ENCODE measurements at regions not wholly inside any gene's neighbourhood (a gene's known extent, or its start where the extent isn't known, plus 50 kb on each side); places are given as distances from the start of the nearest gene placed in this dataset.

DNA sequence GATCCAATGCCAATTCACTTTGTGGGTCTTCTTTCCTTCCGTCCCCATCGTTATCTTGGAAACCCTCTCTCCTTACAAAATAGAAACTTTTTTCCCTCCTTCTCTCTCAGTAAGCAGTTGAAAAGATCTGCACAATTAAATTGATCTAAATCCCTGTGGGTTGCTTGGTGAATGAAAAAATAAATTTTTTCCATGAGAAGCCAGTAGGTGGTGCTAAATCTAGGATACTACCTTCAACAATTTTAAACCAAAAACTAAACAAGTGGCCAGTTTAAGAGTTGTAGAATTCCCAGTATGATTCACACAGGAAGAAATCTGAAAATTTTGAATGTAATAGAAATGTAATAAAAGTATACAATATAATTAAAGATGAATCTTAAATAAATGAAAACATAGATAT, 990.3 kb upstream of the ZNF722 start:
- H3K9me2 ChIP-seq (replicated peaks; ENCODE audit: low read depth, low read length) = no peaks in the 10 kb centered on the region
- no peak overlapping the region for H3K4me3 ChIP-seq (ENCODE audit: low read length, poor library complexity, severe bottlenecking)
- TF ChIP-seq EZH2phosphoT487 (IDR thresholded peaks at IDR 0.05; ENCODE audit: borderline replicate concordance) = no peak
- TF ChIP-seq, protein P1, sequence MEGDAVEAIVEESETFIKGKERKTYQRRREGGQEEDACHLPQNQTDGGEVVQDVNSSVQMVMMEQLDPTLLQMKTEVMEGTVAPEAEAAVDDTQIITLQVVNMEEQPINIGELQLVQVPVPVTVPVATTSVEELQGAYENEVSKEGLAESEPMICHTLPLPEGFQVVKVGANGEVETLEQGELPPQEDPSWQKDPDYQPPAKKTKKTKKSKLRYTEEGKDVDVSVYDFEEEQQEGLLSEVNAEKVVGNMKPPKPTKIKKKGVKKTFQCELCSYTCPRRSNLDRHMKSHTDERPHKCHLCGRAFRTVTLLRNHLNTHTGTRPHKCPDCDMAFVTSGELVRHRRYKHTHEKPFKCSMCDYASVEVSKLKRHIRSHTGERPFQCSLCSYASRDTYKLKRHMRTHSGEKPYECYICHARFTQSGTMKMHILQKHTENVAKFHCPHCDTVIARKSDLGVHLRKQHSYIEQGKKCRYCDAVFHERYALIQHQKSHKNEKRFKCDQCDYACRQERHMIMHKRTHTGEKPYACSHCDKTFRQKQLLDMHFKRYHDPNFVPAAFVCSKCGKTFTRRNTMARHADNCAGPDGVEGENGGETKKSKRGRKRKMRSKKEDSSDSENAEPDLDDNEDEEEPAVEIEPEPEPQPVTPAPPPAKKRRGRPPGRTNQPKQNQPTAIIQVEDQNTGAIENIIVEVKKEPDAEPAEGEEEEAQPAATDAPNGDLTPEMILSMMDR (conservative IDR thresholded peaks at IDR 0.05; ENCODE audit: low read length) = peak; percentile 38; the same call in 1 of the 2 replicates
- H4K20me1 ChIP-seq (ENCODE audit: insufficient read depth, low read length, poor library complexity, severe bottlenecking) = no peaks in the 10 kb centered on the region
- H3K36me3 ChIP-seq (ENCODE audit: insufficient read depth, low read length) = no peaks in the 10 kb centered on the region
- H3K9ac ChIP-seq (ENCODE audit: low read depth, low read length, poor library complexity, severe bottlenecking) = no peak overlapping the region
- no peaks in the 10 kb centered on the region for H3K4me1 ChIP-seq (ENCODE audit: insufficient read depth, low read length, poor library complexity, severe bottlenecking)
- H2AFZ ChIP-seq (ENCODE audit: low read length) = no peak overlapping the region
- H3K9me3 ChIP-seq (ENCODE audit: insufficient read depth, low read depth, low read length) = no peaks in the 10 kb centered on the region
- no peaks in the 10 kb centered on the region for H3F3A ChIP-seq (ENCODE audit: low read depth)
- no peaks in the 10 kb centered on the region for H3K79me2 ChIP-seq (ENCODE audit: insufficient read depth, low read length)
- no peaks in the 10 kb centered on the region for H3K27me3 ChIP-seq (ENCODE audit: insufficient read depth, low read length, poor library complexity, severe bottlenecking)
- no peak overlapping the region for H3K4me2 ChIP-seq (ENCODE audit: low read depth, low read length, poor library complexity, severe bottlenecking)

DNA sequence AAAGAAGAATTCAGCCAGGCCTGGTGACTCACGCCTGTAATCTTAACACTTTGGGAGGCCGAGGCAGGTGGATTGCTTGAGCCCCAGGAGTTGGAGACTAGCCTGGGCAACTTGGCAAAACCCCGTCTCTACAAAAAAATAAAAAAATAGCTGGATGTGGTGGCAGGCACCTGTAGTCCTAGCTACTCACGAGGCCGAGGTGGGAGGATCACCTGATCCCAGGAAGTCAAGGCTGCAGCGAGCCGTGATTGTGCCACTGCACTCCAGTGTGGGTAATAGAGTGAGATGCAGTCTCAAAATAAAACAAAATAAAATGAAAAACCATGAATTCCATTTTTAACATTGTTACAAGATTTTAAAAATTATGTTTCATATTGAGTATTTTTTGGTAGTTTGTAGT, 988.9 kb upstream of the ZNF722 start:
- no peaks in the 10 kb centered on the region for H4K20me1 ChIP-seq (ENCODE audit: insufficient read depth, low read length, poor library complexity, severe bottlenecking)
- H3K4me2 ChIP-seq (ENCODE audit: low read depth, low read length, poor library complexity, severe bottlenecking) = no peak overlapping the region
- H3K27me3 ChIP-seq (ENCODE audit: insufficient read depth, low read length, poor library complexity, severe bottlenecking) = no peaks in the 10 kb centered on the region
- H3K4me3 ChIP-seq (ENCODE audit: low read length, poor library complexity, severe bottlenecking) = no peak overlapping the region
- H3K9me3 ChIP-seq (ENCODE audit: insufficient read depth, low read depth, low read length) = no peaks in the 10 kb centered on the region
- no peaks in the 10 kb centered on the region for H3F3A ChIP-seq (ENCODE audit: low read depth)
- H3K9me2 ChIP-seq (replicated peaks; ENCODE audit: low read depth, low read length) = no peaks in the 10 kb centered on the region
- no peak for TF ChIP-seq EZH2phosphoT487 (IDR thresholded peaks at IDR 0.05; ENCODE audit: borderline replicate concordance)
- TF ChIP-seq, protein P1 (conservative IDR thresholded peaks at IDR 0.05; ENCODE audit: low read length) = no peak
- H3K9ac ChIP-seq (ENCODE audit: low read depth, low read length, poor library complexity, severe bottlenecking) = no peak overlapping the region
- no peaks in the 10 kb centered on the region for H3K79me2 ChIP-seq (ENCODE audit: insufficient read depth, low read length)
- H2AFZ ChIP-seq (ENCODE audit: low read length) = no peak overlapping the region
- H3K4me1 ChIP-seq (ENCODE audit: insufficient read depth, low read length, poor library complexity, severe bottlenecking) = no peaks in the 10 kb centered on the region
- no peaks in the 10 kb centered on the region for H3K36me3 ChIP-seq (ENCODE audit: insufficient read depth, low read length)

DNA sequence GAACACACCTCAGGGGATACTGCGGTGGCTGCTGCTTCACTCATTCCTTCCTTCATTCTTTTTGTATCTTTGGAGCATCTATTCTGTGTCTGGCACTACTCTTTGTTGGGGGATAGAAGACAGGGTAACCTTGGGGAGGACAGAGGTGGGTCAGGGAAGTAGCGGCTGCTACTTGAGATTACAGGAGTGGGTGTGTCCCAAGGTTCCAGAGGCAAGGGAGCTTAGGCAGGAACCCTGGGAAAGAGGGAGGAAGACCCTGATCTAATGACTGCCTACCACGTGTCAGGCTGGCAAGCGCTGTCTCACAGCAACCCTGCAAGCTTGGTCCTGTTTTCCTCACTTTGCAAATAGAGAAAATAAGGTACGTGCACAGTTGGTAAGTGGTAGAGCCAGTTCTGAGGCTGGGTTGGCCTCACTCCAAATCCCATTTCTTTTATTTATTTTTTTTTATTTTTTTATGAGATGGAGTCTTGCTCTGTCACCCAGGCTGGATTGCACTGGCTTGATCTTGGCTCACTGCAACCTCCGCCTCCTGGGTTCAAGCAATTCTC, 985.9 kb upstream of the ZNF722 start:
- H3K9me3 ChIP-seq (ENCODE audit: insufficient read depth, low read depth, low read length) = no peaks in the 10 kb centered on the region
- no peaks in the 10 kb centered on the region for H3K27me3 ChIP-seq (ENCODE audit: insufficient read depth, low read length, poor library complexity, severe bottlenecking)
- H3K4me3 ChIP-seq (ENCODE audit: low read length, poor library complexity, severe bottlenecking) = no peak overlapping the region
- no peaks in the 10 kb centered on the region for H4K20me1 ChIP-seq (ENCODE audit: insufficient read depth, low read length, poor library complexity, severe bottlenecking)
- H3K4me1 ChIP-seq (ENCODE audit: insufficient read depth, low read length, poor library complexity, severe bottlenecking) = no peaks in the 10 kb centered on the region
- no peak for TF ChIP-seq EZH2phosphoT487 (IDR thresholded peaks at IDR 0.05; ENCODE audit: borderline replicate concordance)
- TF ChIP-seq, protein P1 (conservative IDR thresholded peaks at IDR 0.05; ENCODE audit: low read length) = no peak
- H3K9me2 ChIP-seq (replicated peaks; ENCODE audit: low read depth, low read length) = no peaks in the 10 kb centered on the region
- no peak overlapping the region for H2AFZ ChIP-seq (ENCODE audit: low read length)
- no peak overlapping the region for H3K4me2 ChIP-seq (ENCODE audit: low read depth, low read length, poor library complexity, severe bottlenecking)
- no peaks in the 10 kb centered on the region for H3F3A ChIP-seq (ENCODE audit: low read depth)
- no peak overlapping the region for H3K9ac ChIP-seq (ENCODE audit: low read depth, low read length, poor library complexity, severe bottlenecking)
- no peaks in the 10 kb centered on the region for H3K79me2 ChIP-seq (ENCODE audit: insufficient read depth, low read length)
- H3K36me3 ChIP-seq (ENCODE audit: insufficient read depth, low read length) = no peaks in the 10 kb centered on the region

Measured in Loucy (cell line).